Spleen (tissue), 11 donors: ENCODE measurements at regions not wholly inside any gene's neighbourhood (a gene's known extent, or its start where the extent isn't known, plus 50 kb on each side); places are given as distances from the start of the nearest gene placed in this dataset.

Experiments
- DNase-seq: peaks from one replicate; pipeline ENCODE4 v3.0.0-alpha.2; 2020
- H3K27ac ChIP-seq, 8 donors: fragments of 200-600 bp; sonication (generic) in 7 of 8; 1 replicate in 4 of 8; 2 replicates in 4 of 8; pipeline versions ENCODE4 v1.5.0 to v1.8.0; 2016 to 2021; ENCODE audit warnings: inconsistent platforms in 4 of 8, mild to moderate bottlenecking in 4 of 8, moderate library complexity in 1 of 8
- H3K27me3 ChIP-seq, 7 donors: fragments of 200-600 bp; sonication (generic) in 6 of 7; replicated peaks in 1 of 7; 1 replicate in 4 of 7; 2 replicates in 3 of 7; pipeline versions ENCODE4 v1.5.0 to v1.8.0; 2016 to 2021; ENCODE audit warnings: inconsistent platforms in 3 of 7, mild to moderate bottlenecking in 1 of 7
- H3K36me3 ChIP-seq, 6 donors: fragments of 200-600 bp; sonication (generic) in 5 of 6; 1 replicate in 4 of 6; 2 replicates in 2 of 6; pipeline versions ENCODE4 v1.5.0 to v1.8.0; 2016 to 2021; ENCODE audit warnings: inconsistent platforms in 2 of 6
- H3K4me1 ChIP-seq, 6 donors: fragments of 200-600 bp; sonication (generic) in 5 of 6; 1 replicate in 3 of 6; 2 replicates in 3 of 6; pipeline versions ENCODE4 v1.5.0 to v1.8.0; 2016 to 2021; ENCODE audit warnings: inconsistent platforms in 3 of 6
- H3K4me3 ChIP-seq, 8 donors: fragments of 200-600 bp; sonication (generic) in 7 of 8; 1 replicate in 4 of 8; 2 replicates in 4 of 8; pipeline versions ENCODE4 v1.5.0 to v1.8.0; 2016 to 2021; ENCODE audit warnings: inconsistent platforms in 4 of 8, mild to moderate bottlenecking in 4 of 8, moderate library complexity in 2 of 8
- H3K9me3 ChIP-seq, 8 donors: fragments of 200-600 bp; sonication (generic) in 7 of 8; 1 replicate in 4 of 8; 2 replicates in 4 of 8; pipeline versions ENCODE4 v1.5.0 to v1.8.0; 2016 to 2021; ENCODE audit warnings: inconsistent platforms in 4 of 8
- POLR2A ChIP-seq, 3 donors: fragments of 450-650 bp; IDR thresholded peaks; one replicate each; pipeline ENCODE4 v1.5.1; 2017; ENCODE audit warnings: antibody characterized with exemption in 3 of 3, mild to moderate bottlenecking in 1 of 3
- POLR2AphosphoS5 ChIP-seq, 3 donors: sonication (generic); formaldehyde crosslinking; IDR thresholded peaks; one replicate each; pipeline ENCODE4 v1.5.1; 2017; ENCODE audit warnings: antibody characterized with exemption in 3 of 3
- WGBS, 5 donors: extraction: QIAGEN DNeasy Blood & Tissue Kit in 3 of 5; methylation state at CpG; one replicate each; pipeline versions ENCODE4 v1.1.5 to v1.1.7; 2013 to 2018; 5-methylcytosine and 5-hydroxymethylcytosine counted together
- intact Hi-C: fragments of 100-400 bp; cut with DNase I; formaldehyde crosslinking; loops from one replicate; pipeline ENCODE4 v1.15.0; 2023; ENCODE audit warnings: low total_unique reads
- TF ChIP-seq, protein P1 (sequence below), 11 experiments: fragments of 200-600 bp in 7 of 11; fragments of 450-650 bp in 4 of 11; sonication (generic) in 4 of 11; IDR thresholded peaks in 8 of 11; conservative IDR thresholded peaks in 3 of 11; 1 replicate in 7 of 11; 2 replicates in 4 of 11; pipeline versions ENCODE4 v1.4.0 to v1.8.0; 2016 to 2021; ENCODE audit warnings: antibody characterized with exemption in 11 of 11, inconsistent platforms in 4 of 11, mild to moderate bottlenecking in 1 of 11
- donor health status: healthy with polysubstance abuse.
- donor health status: DM: no; HTN: no; CAD: no; lungs with moderate emphysema.
- donor health status: DM: no; HTN: no; CAD: no.
- donor health status: Bipolar disorder and iron deficiency.
- donor health status: healthy.
- donor health status: DM: no; HTN: no; CAD: no.
- donor health status: DM: yes; HTN: yes; CAD: no.

- no peaks in the 10 kb centered on the region for H3K36me3 ChIP-seq
- no peak for DNase-seq
- WGBS, 5 donors = 73 to 87% (median 78%) methylated on average over 8 of the region's 8 CpGs
- TF ChIP-seq POLR2A (IDR thresholded peaks at IDR 0.05) (no peak), POLR2AphosphoS5 (IDR thresholded peaks at IDR 0.05) (no peak)
- TF ChIP-seq, protein P1, sequence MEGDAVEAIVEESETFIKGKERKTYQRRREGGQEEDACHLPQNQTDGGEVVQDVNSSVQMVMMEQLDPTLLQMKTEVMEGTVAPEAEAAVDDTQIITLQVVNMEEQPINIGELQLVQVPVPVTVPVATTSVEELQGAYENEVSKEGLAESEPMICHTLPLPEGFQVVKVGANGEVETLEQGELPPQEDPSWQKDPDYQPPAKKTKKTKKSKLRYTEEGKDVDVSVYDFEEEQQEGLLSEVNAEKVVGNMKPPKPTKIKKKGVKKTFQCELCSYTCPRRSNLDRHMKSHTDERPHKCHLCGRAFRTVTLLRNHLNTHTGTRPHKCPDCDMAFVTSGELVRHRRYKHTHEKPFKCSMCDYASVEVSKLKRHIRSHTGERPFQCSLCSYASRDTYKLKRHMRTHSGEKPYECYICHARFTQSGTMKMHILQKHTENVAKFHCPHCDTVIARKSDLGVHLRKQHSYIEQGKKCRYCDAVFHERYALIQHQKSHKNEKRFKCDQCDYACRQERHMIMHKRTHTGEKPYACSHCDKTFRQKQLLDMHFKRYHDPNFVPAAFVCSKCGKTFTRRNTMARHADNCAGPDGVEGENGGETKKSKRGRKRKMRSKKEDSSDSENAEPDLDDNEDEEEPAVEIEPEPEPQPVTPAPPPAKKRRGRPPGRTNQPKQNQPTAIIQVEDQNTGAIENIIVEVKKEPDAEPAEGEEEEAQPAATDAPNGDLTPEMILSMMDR (IDR thresholded peaks at IDR 0.05 in 8 of 11, conservative IDR thresholded peaks at IDR 0.05 in 3 of 11) = no peak
- no peak overlapping the region for H3K27ac ChIP-seq
- no peaks in the 10 kb centered on the region for H3K27me3 ChIP-seq
- peaks cover 0 to 48% (median 28%) of the 10 kb centered on the region in 8 donors for H3K9me3 ChIP-seq
- H3K4me1 ChIP-seq = no peaks in the 10 kb centered on the region
- no peak overlapping the region for H3K4me3 ChIP-seq
- intact Hi-C loops = no loop called here
These were observed 639.0 kb upstream of the TYRP1 start for GRCh38 chr9:12054235-12054634.

DNA sequence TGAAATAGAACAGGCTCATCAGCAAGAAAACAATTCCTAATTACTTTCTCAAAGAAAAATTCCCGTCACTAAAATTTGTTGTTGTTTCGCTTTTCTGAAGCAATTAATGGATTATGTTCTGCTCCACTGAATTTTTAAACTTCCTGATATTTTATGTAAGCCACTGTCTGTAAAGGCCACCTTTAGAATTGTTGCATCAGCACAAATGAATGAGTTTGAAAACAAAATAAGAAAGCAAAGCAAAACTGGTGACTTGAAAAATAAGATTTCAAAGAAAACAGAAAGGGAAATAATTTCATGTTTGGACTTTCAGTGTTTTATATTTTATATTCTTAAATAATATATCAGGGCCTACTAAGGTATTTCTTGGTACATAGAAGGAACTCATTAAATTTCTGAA is 636.3 kb upstream of the TYRP1 start:
- Histone ChIP-seq H3K27me3 (no peaks in the 10 kb centered on the region), H3K4me1 (no peaks in the 10 kb centered on the region), H3K27ac (no peak overlapping the region), H3K9me3 (peaks cover 0 to 49% (median 28%) of the 10 kb centered on the region in 8 donors), H3K4me3 (no peak overlapping the region), H3K36me3 (no peaks in the 10 kb centered on the region)
- TF ChIP-seq, protein P1 (IDR thresholded peaks at IDR 0.05 in 8 of 11, conservative IDR thresholded peaks at IDR 0.05 in 3 of 11) = no peak
- TF ChIP-seq POLR2A (IDR thresholded peaks at IDR 0.05) = no peak
- no peak for TF ChIP-seq POLR2AphosphoS5 (IDR thresholded peaks at IDR 0.05)
- intact Hi-C loops = no loop called here
- WGBS, 5 donors = 85 to 90% (median 88%) methylated on average over 2 of the region's 2 CpGs
- DNase-seq = no peak

DNA sequence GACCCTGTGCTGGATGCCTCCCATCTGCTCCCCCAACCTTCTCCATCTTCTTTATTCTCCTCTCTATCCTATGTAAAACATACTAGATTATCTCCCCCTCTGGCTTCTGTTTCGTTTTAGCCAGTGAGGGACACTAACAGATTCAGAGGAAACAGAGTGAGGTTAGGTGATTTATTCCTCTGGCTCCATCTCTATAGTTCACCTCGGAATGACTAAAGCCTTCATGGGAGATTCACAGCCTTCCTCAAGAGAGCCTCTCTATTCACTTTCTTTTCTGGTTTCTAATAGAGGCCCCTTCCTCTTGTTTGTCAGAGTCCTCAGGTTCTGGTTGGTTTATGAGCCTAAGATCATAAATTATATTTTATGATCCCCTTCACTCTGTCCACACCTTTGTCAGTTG is 633.1 kb upstream of the TYRP1 start:
- Histone ChIP-seq H3K27me3 (no peaks in the 10 kb centered on the region), H3K4me1 (no peaks in the 10 kb centered on the region), H3K36me3 (no peaks in the 10 kb centered on the region), H3K27ac (no peak overlapping the region), H3K9me3 (peaks cover 0 to 22% (median 11%) of the 10 kb centered on the region in 8 donors), H3K4me3 (no peak overlapping the region)
- intact Hi-C loops = no loop called here
- TF ChIP-seq POLR2A (IDR thresholded peaks at IDR 0.05) = no peak
- 18 to 38% (median 32%) methylated on average over 2 of the region's 2 CpGs for WGBS, 5 donors
- no peak for DNase-seq

DNA sequence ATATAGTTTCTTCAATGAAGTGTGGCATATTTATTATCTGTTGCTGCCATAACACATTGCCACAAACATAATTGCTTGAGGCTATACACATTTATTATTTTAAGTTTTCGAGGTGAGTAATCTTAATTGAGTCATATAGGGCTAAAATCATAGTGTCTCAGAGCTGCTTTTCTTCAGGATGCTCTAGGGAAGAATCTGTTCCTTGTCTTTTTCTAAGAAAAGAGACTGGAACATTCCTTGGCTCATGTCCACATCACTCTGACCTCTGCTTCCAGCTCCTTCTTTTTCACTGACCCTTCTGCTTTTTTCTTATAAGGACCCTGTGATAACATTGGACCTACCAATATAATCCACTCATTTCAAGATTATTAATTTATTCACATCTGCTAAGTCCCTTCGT is 632.4 kb upstream of the TYRP1 start:
- intact Hi-C loops = no loop called here
- WGBS, 5 donors = 48 to 76% (median 71%) methylated on average over 2 of the region's 2 CpGs
- H3K4me1 ChIP-seq = no peaks in the 10 kb centered on the region
- H3K4me3 ChIP-seq = no peak overlapping the region
- H3K27ac ChIP-seq = no peak overlapping the region
- DNase-seq = no peak
- H3K9me3 ChIP-seq = peaks cover 0 to 16% (median 3%) of the 10 kb centered on the region in 8 donors
- no peaks in the 10 kb centered on the region for H3K27me3 ChIP-seq
- TF ChIP-seq POLR2AphosphoS5 (IDR thresholded peaks at IDR 0.05) = no peak
- TF ChIP-seq, protein P1 (IDR thresholded peaks at IDR 0.05 in 8 of 11, conservative IDR thresholded peaks at IDR 0.05 in 3 of 11) = no peak
- no peaks in the 10 kb centered on the region for H3K36me3 ChIP-seq

- Histone ChIP-seq H3K36me3 (no peaks in the 10 kb centered on the region), H3K4me3 (no peak overlapping the region), H3K27me3 (no peaks in the 10 kb centered on the region), H3K4me1 (no peaks in the 10 kb centered on the region), H3K27ac (peak overlapping the region in 4 of 8 donors; percentile 9 to 56 (median 26)), H3K9me3 (peaks cover 0 to 18% (median 4%) of the 10 kb centered on the region in 8 donors)
- intact Hi-C loops = no loop called here
- 28 to 43% (median 35%) methylated on average over 3 of the region's 3 CpGs for WGBS, 5 donors
- no peak for DNase-seq
- TF ChIP-seq POLR2A (IDR thresholded peaks at IDR 0.05) = no peak
- TF ChIP-seq POLR2AphosphoS5 (IDR thresholded peaks at IDR 0.05) = no peak
- TF ChIP-seq, protein P1 (IDR thresholded peaks at IDR 0.05 in 8 of 11, conservative IDR thresholded peaks at IDR 0.05 in 3 of 11) = no peak
These were observed 628.1 kb upstream of the TYRP1 start for GRCh38 chr9:12065050-12065449.
